Kidney epithelial cell (primary cell): ENCODE measurements at regions not wholly inside any gene's neighbourhood (a gene's known extent, or its start where the extent isn't known, plus 50 kb on each side); places are given as distances from the start of the nearest gene placed in this dataset.

ENCODE experiments used
- DNase-seq: peaks from one replicate; pipeline ENCODE4 v3.0.0-alpha.2; 2010; ENCODE audit warnings: low read depth
- H3K27me3 ChIP-seq: 2 replicates; pipeline ENCODE4 v1.6.0; 2011; ENCODE audit warnings: low read length; ENCODE audit not compliant: control insufficient read depth, insufficient read depth
- H3K36me3 ChIP-seq: 2 replicates; pipeline ENCODE4 v1.5.1; 2011; ENCODE audit warnings: low read length; ENCODE audit not compliant: control insufficient read depth, insufficient read depth
- H3K4me3 ChIP-seq: 2 replicates; pipeline ENCODE4 v1.5.1; 2011; ENCODE audit warnings: low read depth, mild to moderate bottlenecking, control low read depth, low read length
- CTCF ChIP-seq: IDR thresholded peaks from 2 replicates; pipeline ENCODE4 v1.5.1; 2011; ENCODE audit warnings: mild to moderate bottlenecking, moderate library complexity, low read length, control low read depth, inconsistent platforms; ENCODE audit not compliant: insufficient read depth, poor library complexity, severe bottlenecking

DNA sequence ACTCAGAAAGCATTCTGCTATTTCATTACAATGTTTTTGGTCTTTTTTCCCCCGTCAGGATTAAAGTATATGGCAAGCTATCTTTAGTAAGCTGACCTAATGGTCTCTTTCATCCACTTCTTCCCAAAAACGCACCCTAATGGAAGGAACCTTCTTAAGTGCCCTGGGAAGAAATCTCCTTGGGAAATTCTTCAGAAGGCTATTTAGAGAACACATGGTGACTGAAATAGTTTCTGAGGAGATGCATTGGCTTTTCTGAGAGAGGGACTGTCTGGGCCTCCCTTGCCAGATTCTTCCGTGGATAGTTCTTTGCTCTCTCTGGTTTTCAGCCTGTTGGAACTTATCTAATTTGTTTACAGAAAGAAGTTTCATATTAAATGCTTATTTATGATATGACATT, 524.1 kb upstream of the MEF2C start:
- no peaks in the 10 kb centered on the region for H3K36me3 ChIP-seq
- no peak for DNase-seq
- no peak for TF ChIP-seq CTCF
- no peaks in the 10 kb centered on the region for H3K27me3 ChIP-seq
- H3K4me3 ChIP-seq = no peak overlapping the region

DNA sequence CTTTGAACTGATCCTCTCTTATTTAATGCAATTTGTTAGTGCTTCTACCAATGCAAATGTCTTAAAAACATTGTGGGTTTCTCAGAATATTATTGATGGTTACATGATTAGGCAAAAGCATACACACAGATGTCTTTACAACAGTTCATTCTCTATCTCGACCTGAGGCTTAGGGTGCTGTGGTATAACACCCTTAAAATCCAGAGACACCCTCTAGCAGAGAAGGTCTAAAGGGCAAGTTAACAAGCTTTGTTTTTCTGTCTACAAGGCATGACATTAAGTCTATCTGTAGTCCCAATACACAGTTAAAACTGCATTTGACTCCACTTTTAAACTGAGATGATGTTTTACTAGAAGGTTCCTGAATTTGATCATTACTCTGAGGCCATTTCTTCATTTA, 518.7 kb upstream of the MEF2C start:
- no peaks in the 10 kb centered on the region for H3K27me3 ChIP-seq
- no peak for DNase-seq
- no peak overlapping the region for H3K4me3 ChIP-seq
- no peak for TF ChIP-seq CTCF
- H3K36me3 ChIP-seq = no peaks in the 10 kb centered on the region

DNA sequence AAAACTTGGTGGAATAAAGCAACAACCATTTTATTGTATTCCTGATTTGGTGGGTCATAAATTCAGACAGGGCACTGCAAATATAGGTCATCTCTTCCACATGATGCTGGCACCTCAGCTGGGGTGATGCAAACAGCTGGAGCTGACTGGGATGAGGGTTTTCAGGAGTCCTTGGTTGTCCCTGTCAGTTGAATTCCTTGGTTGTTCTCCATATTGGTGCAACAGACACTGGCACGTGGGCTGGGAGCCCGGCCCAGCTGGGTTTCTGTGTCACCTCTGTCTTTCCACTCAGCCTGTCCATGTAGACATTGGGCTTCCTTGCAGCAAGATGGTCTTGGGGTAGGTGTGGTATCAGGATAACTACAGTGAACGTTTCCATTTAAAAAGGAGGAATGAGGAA, 518.0 kb upstream of the MEF2C start:
- no peak for DNase-seq
- no peak for TF ChIP-seq CTCF
- no peak overlapping the region for H3K4me3 ChIP-seq
- no peaks in the 10 kb centered on the region for H3K36me3 ChIP-seq
- H3K27me3 ChIP-seq = no peaks in the 10 kb centered on the region

- no peak for DNase-seq
- no peak for TF ChIP-seq CTCF
- H3K4me3 ChIP-seq = no peak overlapping the region
- H3K36me3 ChIP-seq = no peaks in the 10 kb centered on the region
- H3K27me3 ChIP-seq = no peaks in the 10 kb centered on the region
Measured at GRCh38 chr5:89399548-89399947, 516.6 kb upstream of the MEF2C start.

GRCh38 chr5:89397096-89397495, 514.1 kb upstream of the MEF2C start:
- no peak for TF ChIP-seq CTCF
- no peak for DNase-seq
- no peak overlapping the region for H3K4me3 ChIP-seq
- H3K36me3 ChIP-seq = no peaks in the 10 kb centered on the region
- H3K27me3 ChIP-seq = no peaks in the 10 kb centered on the region

DNA sequence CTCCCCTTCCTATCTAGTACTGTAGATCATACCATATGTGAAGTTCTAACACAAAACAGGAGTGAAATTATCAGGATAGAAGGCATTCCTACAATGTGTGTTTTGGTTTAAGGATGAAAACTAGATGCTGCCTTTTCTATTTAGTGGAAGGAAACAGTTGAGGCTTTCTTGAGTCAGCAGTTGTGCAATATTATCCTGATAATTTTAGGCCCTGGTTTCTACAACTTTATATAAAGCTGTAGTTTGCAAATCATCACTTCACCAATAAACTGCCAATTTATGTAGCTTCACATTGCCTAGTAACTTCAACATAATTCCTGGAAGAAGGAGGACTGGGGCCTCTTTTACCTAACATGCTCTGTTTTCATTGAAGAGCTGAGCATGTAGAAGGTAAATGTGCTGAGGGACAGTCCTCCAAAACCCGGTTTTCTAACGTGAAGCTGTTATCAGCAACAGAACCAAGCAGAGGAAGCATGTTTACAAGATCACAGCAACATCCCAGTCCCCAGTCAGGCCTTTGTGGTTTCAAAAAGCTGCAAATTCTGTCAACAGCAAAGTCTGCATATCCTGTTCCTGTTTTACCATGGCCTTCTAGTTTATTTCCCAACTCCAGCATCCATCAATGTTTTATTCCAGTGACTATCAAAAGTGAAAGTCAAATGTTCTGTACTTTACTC, 513.4 kb upstream of the MEF2C start:
- Histone ChIP-seq H3K4me3 (no peak overlapping the region), H3K36me3 (no peaks in the 10 kb centered on the region), H3K27me3 (no peaks in the 10 kb centered on the region)
- no peak for TF ChIP-seq CTCF
- no peak for DNase-seq
